A549 (cell line): ENCODE measurements at regions not wholly inside any gene's neighbourhood (a gene's known extent, or its start where the extent isn't known, plus 50 kb on each side); places are given as distances from the start of the nearest gene placed in this dataset.

ENCODE experiments used
- ATAC-seq, 2 experiments: fragments of 200-7000 bp in 1 of 2; fragments of >200 bp in 1 of 2; cut with Nextera tagmentation in 1 of 2; cut with Tn5 transposase in 1 of 2; 3 replicates each; pipeline versions ENCODE4 v1.8.0 to v1.9.1; 2018 to 2020; ENCODE audit warnings: mild to moderate bottlenecking in 1 of 2, moderate library complexity in 1 of 2
- CTCF ChIA-PET: fragments of 300-600 bp; sonication (Branson Sonifier 250); formaldehyde crosslinking; extraction: SDS; loops from one replicate; lab custom pipeline; 2021; ENCODE audit warnings: antibody characterized with exemption, inconsistent platforms; lab: Yijun Ruan, JAX
- POLR2A ChIA-PET: fragments of 350-600 bp; formaldehyde crosslinking; extraction: SDS; loops from one replicate; lab custom pipeline; 2021; ENCODE audit warnings: antibody characterized with exemption, inconsistent platforms; lab: Yijun Ruan, JAX
- DNase-seq, 2 experiments: peaks; one replicate each; pipeline versions ENCODE4 v3.0.0 to v3.0.0-alpha.2; 2011 to 2016; ENCODE audit warnings: low read depth in 1 of 2, low spot score in 1 of 2
- FAIRE-seq: peaks from 2 replicates; lab custom pipeline; 2011; peaks lifted over from hg19 to GRCh38; lab: Jason Lieb, UNC
- H3K27ac ChIP-seq, 2 experiments: fragments of >200 bp; sonication (Bioruptor Twin); formaldehyde crosslinking; 3 replicates each; pipeline ENCODE4 v1.5.1; 2016 to 2017
- H3K4me1 ChIP-seq: fragments of >200 bp; sonication (Bioruptor Twin); formaldehyde crosslinking; 3 replicates; pipeline ENCODE4 v1.6.1; 2016
- H3K4me2 ChIP-seq: fragments of >200 bp; sonication (Bioruptor Twin); formaldehyde crosslinking; 3 replicates; pipeline ENCODE4 v1.6.1; 2016
- H3K4me3 ChIP-seq: fragments of >200 bp; sonication (Bioruptor Twin); formaldehyde crosslinking; 3 replicates; pipeline ENCODE4 v1.5.1; 2016
- H3K9me3 ChIP-seq: fragments of >200 bp; sonication (Bioruptor Twin); formaldehyde crosslinking; 3 replicates; pipeline ENCODE4 v1.6.1; 2016
- BHLHE40 ChIP-seq: IDR thresholded peaks from 2 replicates; pipeline ENCODE4 v1.6.1; 2012; ENCODE audit warnings: low read depth, low read length, inconsistent platforms
- CBX2 ChIP-seq: fragments of 200-600 bp; sonication (generic); IDR thresholded peaks from 2 replicates; pipeline ENCODE4 v1.6.1; 2016; ENCODE audit warnings: low read depth, mild to moderate bottlenecking, borderline replicate concordance
- CBX8 ChIP-seq: fragments of 200-600 bp; sonication (generic); IDR thresholded peaks from 2 replicates; pipeline ENCODE4 v1.6.1; 2016
- CHD2 ChIP-seq: fragments of 150-350 bp; IDR thresholded peaks from 2 replicates; pipeline ENCODE4 v1.6.1; 2014; ENCODE audit warnings: low read length; ENCODE audit not compliant: partially characterized antibody
- CHD4 ChIP-seq: fragments of 200-600 bp; sonication (generic); IDR thresholded peaks from 2 replicates; pipeline ENCODE4 v1.6.1; 2016; ENCODE audit warnings: antibody characterized with exemption, mild to moderate bottlenecking, borderline replicate concordance
- EHMT2 ChIP-seq: fragments of 200-600 bp; sonication (generic); IDR thresholded peaks from 2 replicates; pipeline ENCODE4 v1.6.1; 2016; ENCODE audit warnings: antibody characterized with exemption, low read depth, mild to moderate bottlenecking, moderate library complexity
- EP300 ChIP-seq, 2 experiments: fragments of >200 bp; sonication (Bioruptor Twin); formaldehyde crosslinking; IDR thresholded peaks; 2 replicates in 1 of 2; 3 replicates in 1 of 2; pipeline ENCODE4 v1.6.1; 2016 to 2017
- ESRRA ChIP-seq: fragments of 150-350 bp; IDR thresholded peaks from 2 replicates; pipeline ENCODE4 v1.6.1; 2014; ENCODE audit warnings: mild to moderate bottlenecking, low read length, borderline replicate concordance
- FOSB ChIP-seq: fragments of 250-450 bp; sonication (Bioruptor Pico); IDR thresholded peaks from 2 replicates; pipeline ENCODE4 v1.5.0; 2020; ENCODE audit warnings: mild to moderate bottlenecking, moderate library complexity
- FOSL2 ChIP-seq, 2 experiments: fragments of 450-650 bp in 1 of 2; fragments of >200 bp in 1 of 2; sonication (Bioruptor Twin) in 1 of 2; formaldehyde crosslinking; IDR thresholded peaks; 2 replicates each; pipeline versions ENCODE4 v1.5.0 to v1.6.1; 2016 to 2020; ENCODE audit warnings: mild to moderate bottlenecking in 1 of 2, moderate library complexity in 1 of 2
- HDAC2 ChIP-seq: fragments of 200-600 bp; sonication (generic); IDR thresholded peaks from 2 replicates; pipeline ENCODE4 v1.6.1; 2016
- HOXA7 ChIP-seq: fragments of 250-450 bp; sonication (Bioruptor Pico); IDR thresholded peaks from 2 replicates; pipeline ENCODE4 v1.5.0; 2020; ENCODE audit warnings: mild to moderate bottlenecking, moderate library complexity
- HOXB13 ChIP-seq: fragments of 250-450 bp; sonication (Bioruptor Pico); IDR thresholded peaks from 2 replicates; pipeline ENCODE4 v1.5.0; 2020; ENCODE audit warnings: low read depth, mild to moderate bottlenecking, moderate library complexity
- JUN ChIP-seq, 2 experiments: fragments of >200 bp; sonication (Bioruptor Twin); formaldehyde crosslinking; IDR thresholded peaks; 2 replicates in 1 of 2; 3 replicates in 1 of 2; pipeline ENCODE4 v1.6.1; 2016 to 2017
- KDM1A ChIP-seq: fragments of 200-600 bp; sonication (generic); IDR thresholded peaks from 2 replicates; pipeline ENCODE4 v1.6.1; 2016; ENCODE audit warnings: low read depth, mild to moderate bottlenecking
- MAZ ChIP-seq: fragments of 150-350 bp; IDR thresholded peaks from 2 replicates; pipeline ENCODE4 v1.6.1; 2014; ENCODE audit warnings: antibody characterized with exemption, low read depth, low read length, borderline replicate concordance
- NPAS2 ChIP-seq: fragments of 250-450 bp; sonication (Bioruptor Pico); IDR thresholded peaks from 2 replicates; pipeline ENCODE4 v1.8.0; 2022; ENCODE audit warnings: mild to moderate bottlenecking, moderate library complexity, borderline replicate concordance
- POLR2A ChIP-seq: IDR thresholded peaks from 2 replicates; pipeline ENCODE4 v1.6.1; 2012; ENCODE audit warnings: mild to moderate bottlenecking, low read length
- RARB ChIP-seq: fragments of 250-450 bp; sonication (Bioruptor Pico); IDR thresholded peaks from 2 replicates; pipeline ENCODE4 v1.8.0; 2021; ENCODE audit warnings: mild to moderate bottlenecking, moderate library complexity
- RCOR1 ChIP-seq: fragments of 150-350 bp; IDR thresholded peaks from 2 replicates; pipeline ENCODE4 v1.6.1; 2014; ENCODE audit warnings: antibody characterized with exemption, low read length, low read depth
- RFX5 ChIP-seq: fragments of 450-650 bp; IDR thresholded peaks from 2 replicates; pipeline ENCODE4 v1.7.1; 2014; ENCODE audit warnings: antibody characterized with exemption, mild to moderate bottlenecking, moderate library complexity
- RNF2 ChIP-seq: fragments of 200-600 bp; sonication (generic); IDR thresholded peaks from 2 replicates; pipeline ENCODE4 v1.6.1; 2016; ENCODE audit warnings: low read depth, mild to moderate bottlenecking, antibody characterized with exemption, moderate library complexity, borderline replicate concordance
- TFCP2L1 ChIP-seq: fragments of 250-450 bp; sonication (Bioruptor Pico); IDR thresholded peaks from 2 replicates; pipeline ENCODE4 v1.5.0; 2021; ENCODE audit warnings: mild to moderate bottlenecking
- TP53 ChIP-seq: fragments of 250-450 bp; sonication (Bioruptor Pico); IDR thresholded peaks from 2 replicates; pipeline ENCODE4 v1.5.0; 2021; ENCODE audit warnings: mild to moderate bottlenecking, moderate library complexity
- ZFP36 ChIP-seq: fragments of 450-650 bp; IDR thresholded peaks from 2 replicates; pipeline ENCODE4 v1.6.1; 2014; ENCODE audit warnings: borderline replicate concordance; ENCODE audit not compliant: partially characterized antibody
- ZSCAN20 ChIP-seq: fragments of 250-450 bp; sonication (Bioruptor Pico); IDR thresholded peaks from 2 replicates; pipeline ENCODE4 v1.8.0; 2022; ENCODE audit warnings: mild to moderate bottlenecking, moderate library complexity
- WGBS: methylation state at CpG from one replicate; pipeline ENCODE4 v1.1.6; 2017; ENCODE audit errors: missing lambda C conversion rate; 5-methylcytosine and 5-hydroxymethylcytosine counted together
- TF ChIP-seq, protein P1 (sequence below): IDR thresholded peaks from 2 replicates; pipeline ENCODE4 v1.6.1; 2012
- TF ChIP-seq, protein P2 (sequence below): fragments of >200 bp; sonication (Bioruptor Twin); formaldehyde crosslinking; IDR thresholded peaks from 2 replicates; pipeline ENCODE4 v1.6.1; 2016
- TF ChIP-seq, protein P3 (sequence below): fragments of 200-600 bp; sonication (generic); IDR thresholded peaks from 2 replicates; pipeline ENCODE4 v1.6.1; 2016; ENCODE audit warnings: antibody characterized with exemption, mild to moderate bottlenecking, moderate library complexity
- TF ChIP-seq, protein P4 (sequence below): fragments of 250-450 bp; sonication (Bioruptor Pico); IDR thresholded peaks from 2 replicates; pipeline ENCODE4 v1.5.0; 2020; ENCODE audit warnings: low read depth, mild to moderate bottlenecking, moderate library complexity
- TF ChIP-seq, protein P5 (sequence below): fragments of 150-350 bp; IDR thresholded peaks from 2 replicates; pipeline ENCODE4 v1.6.1; 2014; ENCODE audit warnings: low read depth, mild to moderate bottlenecking, low read length

DNA sequence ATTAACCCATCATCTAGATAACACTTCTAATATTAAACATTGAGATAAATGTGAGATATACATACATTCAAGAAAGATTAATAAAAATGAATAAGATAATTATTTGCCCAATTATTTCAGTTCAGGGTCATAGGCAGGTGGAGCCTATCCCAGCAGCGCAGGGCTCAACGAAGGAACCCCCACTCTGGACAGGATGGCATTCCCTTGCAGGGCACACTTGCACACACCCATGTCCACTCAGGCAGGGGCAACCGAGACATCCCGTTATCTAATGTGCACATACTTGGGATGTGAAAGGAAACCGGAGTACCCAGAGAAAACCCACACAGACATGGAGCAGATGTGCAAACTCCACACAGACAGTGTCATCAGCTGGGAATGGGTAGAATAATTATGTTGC, 175.4 kb upstream of the CMC1 start:
- FAIRE-seq (no peak), ATAC-seq (no peak)
- 51% methylated on average over 5 of the region's 5 CpGs for WGBS

DNA sequence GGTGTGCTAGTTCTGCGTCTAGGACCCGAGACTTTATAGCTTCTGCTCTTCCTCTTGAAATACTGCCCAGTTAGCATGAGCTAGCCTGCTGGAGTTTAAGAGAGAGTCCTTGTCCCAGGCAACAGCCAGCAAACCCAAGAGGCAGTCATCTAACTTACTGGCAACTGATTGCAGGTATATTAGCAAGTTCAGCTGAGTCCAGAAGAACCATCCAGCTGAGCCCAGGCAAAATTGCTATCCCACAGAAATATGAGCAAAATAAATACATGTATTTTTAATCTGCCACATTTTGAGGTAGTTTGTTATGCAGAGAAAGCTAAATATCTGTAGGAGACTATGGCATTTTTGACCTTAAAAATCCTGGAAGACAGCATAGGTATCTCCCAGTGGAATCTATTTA, 174.4 kb upstream of the CMC1 start:
- no peaks in the 10 kb centered on the region for H3K4me1 ChIP-seq
- ATAC-seq (no peak), FAIRE-seq (no peak), DNase-seq (no peak)
- POLR2A ChIA-PET, result no interaction called here
- H3K4me3 ChIP-seq, result no peak overlapping the region
- H3K9me3 ChIP-seq, result peaks cover 3% of the 10 kb centered on the region; the same call in 1 of the 3 replicates
- TF ChIP-seq, protein P1, sequence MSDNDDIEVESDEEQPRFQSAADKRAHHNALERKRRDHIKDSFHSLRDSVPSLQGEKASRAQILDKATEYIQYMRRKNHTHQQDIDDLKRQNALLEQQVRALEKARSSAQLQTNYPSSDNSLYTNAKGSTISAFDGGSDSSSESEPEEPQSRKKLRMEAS, result no peak
- TF ChIP-seq CHD2 (no peak), EHMT2 (no peak), RNF2 (no peak), EP300 (IDR thresholded peaks at IDR 0.05) (no peak), ESRRA (no peak), CHD4 (no peak), CBX2 (no peak), MAZ (no peak), JUN (IDR thresholded peaks at IDR 0.05) (no peak), TFCP2L1 (CRISPR knock-in tag) (no peak), TP53 (CRISPR knock-in tag) (no peak), BHLHE40 (no peak), NPAS2 (CRISPR knock-in tag) (no peak), ZFP36 (no peak)
- TF ChIP-seq, protein P2, sequence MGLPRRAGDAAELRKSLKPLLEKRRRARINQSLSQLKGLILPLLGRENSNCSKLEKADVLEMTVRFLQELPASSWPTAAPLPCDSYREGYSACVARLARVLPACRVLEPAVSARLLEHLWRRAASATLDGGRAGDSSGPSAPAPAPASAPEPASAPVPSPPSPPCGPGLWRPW, result no peak
- TF ChIP-seq, protein P3, sequence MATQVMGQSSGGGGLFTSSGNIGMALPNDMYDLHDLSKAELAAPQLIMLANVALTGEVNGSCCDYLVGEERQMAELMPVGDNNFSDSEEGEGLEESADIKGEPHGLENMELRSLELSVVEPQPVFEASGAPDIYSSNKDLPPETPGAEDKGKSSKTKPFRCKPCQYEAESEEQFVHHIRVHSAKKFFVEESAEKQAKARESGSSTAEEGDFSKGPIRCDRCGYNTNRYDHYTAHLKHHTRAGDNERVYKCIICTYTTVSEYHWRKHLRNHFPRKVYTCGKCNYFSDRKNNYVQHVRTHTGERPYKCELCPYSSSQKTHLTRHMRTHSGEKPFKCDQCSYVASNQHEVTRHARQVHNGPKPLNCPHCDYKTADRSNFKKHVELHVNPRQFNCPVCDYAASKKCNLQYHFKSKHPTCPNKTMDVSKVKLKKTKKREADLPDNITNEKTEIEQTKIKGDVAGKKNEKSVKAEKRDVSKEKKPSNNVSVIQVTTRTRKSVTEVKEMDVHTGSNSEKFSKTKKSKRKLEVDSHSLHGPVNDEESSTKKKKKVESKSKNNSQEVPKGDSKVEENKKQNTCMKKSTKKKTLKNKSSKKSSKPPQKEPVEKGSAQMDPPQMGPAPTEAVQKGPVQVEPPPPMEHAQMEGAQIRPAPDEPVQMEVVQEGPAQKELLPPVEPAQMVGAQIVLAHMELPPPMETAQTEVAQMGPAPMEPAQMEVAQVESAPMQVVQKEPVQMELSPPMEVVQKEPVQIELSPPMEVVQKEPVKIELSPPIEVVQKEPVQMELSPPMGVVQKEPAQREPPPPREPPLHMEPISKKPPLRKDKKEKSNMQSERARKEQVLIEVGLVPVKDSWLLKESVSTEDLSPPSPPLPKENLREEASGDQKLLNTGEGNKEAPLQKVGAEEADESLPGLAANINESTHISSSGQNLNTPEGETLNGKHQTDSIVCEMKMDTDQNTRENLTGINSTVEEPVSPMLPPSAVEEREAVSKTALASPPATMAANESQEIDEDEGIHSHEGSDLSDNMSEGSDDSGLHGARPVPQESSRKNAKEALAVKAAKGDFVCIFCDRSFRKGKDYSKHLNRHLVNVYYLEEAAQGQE, result no peak
- TF ChIP-seq, protein P4, sequence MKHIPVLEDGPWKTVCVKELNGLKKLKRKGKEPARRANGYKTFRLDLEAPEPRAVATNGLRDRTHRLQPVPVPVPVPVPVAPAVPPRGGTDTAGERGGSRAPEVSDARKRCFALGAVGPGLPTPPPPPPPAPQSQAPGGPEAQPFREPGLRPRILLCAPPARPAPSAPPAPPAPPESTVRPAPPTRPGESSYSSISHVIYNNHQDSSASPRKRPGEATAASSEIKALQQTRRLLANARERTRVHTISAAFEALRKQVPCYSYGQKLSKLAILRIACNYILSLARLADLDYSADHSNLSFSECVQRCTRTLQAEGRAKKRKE, result no peak
- CTCF ChIA-PET, result interaction anchor here (1.0 kb wide), 1 partner anchor 9 kb away, joined by 4 read pairs; no protein-coding TSS in a partner anchor
- no peak overlapping the region for H3K27ac ChIP-seq
- H3K4me2 ChIP-seq, result no peak overlapping the region
- WGBS, result 32% methylated on average over 2 of the region's 2 CpGs

More for the DNA sequence above, 175.4 kb upstream of the CMC1 start:
- H3K4me3 ChIP-seq, result no peak overlapping the region
- TF ChIP-seq RARB (CRISPR knock-in tag) (no peak), FOSB (CRISPR knock-in tag) (no peak), POLR2A (no peak), FOSL2 (IDR thresholded peaks at IDR 0.05) (no peak), FOSL2 (CRISPR knock-in tag; IDR thresholded peaks at IDR 0.05) (no peak), ZSCAN20 (no peak), HOXA7 (no peak), RCOR1 (no peak), CBX8 (no peak), TP53 (CRISPR knock-in tag) (no peak), TFCP2L1 (CRISPR knock-in tag) (no peak), KDM1A (no peak), HOXB13 (CRISPR knock-in tag) (no peak), HDAC2 (no peak), RFX5 (no peak)
- TF ChIP-seq, protein P3, result no peak
- TF ChIP-seq, protein P5, sequence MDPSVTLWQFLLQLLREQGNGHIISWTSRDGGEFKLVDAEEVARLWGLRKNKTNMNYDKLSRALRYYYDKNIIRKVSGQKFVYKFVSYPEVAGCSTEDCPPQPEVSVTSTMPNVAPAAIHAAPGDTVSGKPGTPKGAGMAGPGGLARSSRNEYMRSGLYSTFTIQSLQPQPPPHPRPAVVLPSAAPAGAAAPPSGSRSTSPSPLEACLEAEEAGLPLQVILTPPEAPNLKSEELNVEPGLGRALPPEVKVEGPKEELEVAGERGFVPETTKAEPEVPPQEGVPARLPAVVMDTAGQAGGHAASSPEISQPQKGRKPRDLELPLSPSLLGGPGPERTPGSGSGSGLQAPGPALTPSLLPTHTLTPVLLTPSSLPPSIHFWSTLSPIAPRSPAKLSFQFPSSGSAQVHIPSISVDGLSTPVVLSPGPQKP, result no peak
- H3K9me3 ChIP-seq, result peaks cover 3% of the 10 kb centered on the region; the same call in 1 of the 3 replicates
- ChIA-PET POLR2A (no interaction called here), CTCF (no interaction called here)
- no peaks in the 10 kb centered on the region for H3K4me1 ChIP-seq
- no peak for DNase-seq
- H3K27ac ChIP-seq, result no peak overlapping the region
- H3K4me2 ChIP-seq, result no peak overlapping the region
